SK-N-SH (cell line): ENCODE measurements at regions not wholly inside any gene's neighbourhood (a gene's known extent, or its start where the extent isn't known, plus 50 kb on each side); places are given as distances from the start of the nearest gene placed in this dataset.

ENCODE experiments used
- GABPA ChIP-seq: IDR thresholded peaks from 2 replicates; pipeline ENCODE4 v1.4.0; 2012; ENCODE audit warnings: low read depth, mild to moderate bottlenecking
- RFX5 ChIP-seq: IDR thresholded peaks from 2 replicates; pipeline ENCODE4 v1.6.1; 2012; ENCODE audit warnings: mild to moderate bottlenecking, improper control_type of control experiment, low read length
- SIN3A ChIP-seq: IDR thresholded peaks from 2 replicates; pipeline ENCODE4 v1.6.1; 2012; ENCODE audit warnings: low read depth, mild to moderate bottlenecking, low read length, moderate library complexity, borderline replicate concordance
- USF2 ChIP-seq: fragments of 150-350 bp; IDR thresholded peaks from 2 replicates; pipeline ENCODE4 v1.6.1; 2017; ENCODE audit warnings: antibody characterized with exemption, low read length, low read depth, borderline replicate concordance

DNA sequence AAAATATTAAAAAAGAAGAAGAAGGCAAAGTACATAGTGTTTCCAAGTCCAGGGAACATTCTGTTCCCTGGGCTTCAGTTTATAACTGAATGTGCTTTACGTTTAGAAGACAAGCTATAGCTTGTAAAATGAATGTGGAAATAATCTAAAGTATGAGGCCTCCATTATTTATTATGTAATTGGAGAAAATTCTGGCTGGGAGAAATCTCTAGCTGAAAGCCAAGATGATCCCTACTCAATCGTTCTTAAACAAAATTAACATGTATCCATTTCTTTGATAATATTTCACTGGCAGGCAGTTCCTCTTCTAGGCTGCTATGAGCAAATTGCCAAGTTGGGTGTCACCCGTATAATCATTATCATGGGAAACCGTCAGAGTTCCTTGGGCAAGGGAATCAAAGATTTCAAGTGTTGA lies 52.2 kb upstream of the ETS2 start:
- TF ChIP-seq USF2 (no peak), SIN3A (no peak), RFX5 (no peak), GABPA (no peak)
